GM21367 (cell line): ENCODE measurements at regions not wholly inside any gene's neighbourhood (a gene's known extent, or its start where the extent isn't known, plus 50 kb on each side); places are given as distances from the start of the nearest gene placed in this dataset.

Experiments used
- ATAC-seq: cut with Tn5 transposase; IDR thresholded peaks from one replicate; pipeline ENCODE4 v1.9.1; 2021; ENCODE audit not compliant: unreplicated experiment

DNA sequence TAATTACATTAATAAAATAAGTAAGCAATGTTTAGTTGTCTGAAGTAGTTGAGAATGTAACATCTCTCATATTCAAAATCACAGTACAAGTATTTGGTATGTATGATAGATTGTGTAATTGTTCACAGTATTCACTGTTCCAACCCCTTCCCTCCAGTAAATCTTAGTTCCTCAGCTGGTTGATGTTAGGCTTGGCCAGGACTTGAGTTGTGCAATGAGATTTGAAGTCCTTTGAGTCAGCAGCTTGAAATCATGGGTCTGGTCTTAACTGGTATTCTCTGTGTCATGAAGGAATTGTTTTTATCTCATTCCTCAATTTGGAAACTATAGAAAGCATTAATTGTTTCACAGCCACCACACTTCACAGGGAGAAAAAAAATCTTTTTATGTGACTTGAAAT lies 477.1 kb downstream of the FSCB start:
- no peak for ATAC-seq

DNA sequence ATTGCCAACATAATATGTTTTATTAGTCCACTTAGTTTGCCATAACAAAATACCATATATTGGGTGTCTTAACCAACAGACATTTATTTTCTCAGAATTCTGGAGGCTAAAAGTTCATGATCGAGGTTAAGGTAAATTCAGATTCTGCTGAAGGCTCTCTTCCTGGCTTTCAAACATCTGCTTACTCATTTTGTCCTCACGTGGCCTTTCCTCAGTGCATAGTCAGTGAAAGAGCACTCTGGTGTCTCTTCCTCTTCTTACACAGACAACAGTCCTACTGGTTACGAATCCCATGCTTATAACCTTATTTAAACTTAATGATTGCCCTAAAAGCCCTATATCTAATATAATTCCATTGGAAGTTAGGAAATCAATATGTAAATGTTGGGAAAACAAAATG lies 479.7 kb downstream of the FSCB start:
- no peak for ATAC-seq

DNA sequence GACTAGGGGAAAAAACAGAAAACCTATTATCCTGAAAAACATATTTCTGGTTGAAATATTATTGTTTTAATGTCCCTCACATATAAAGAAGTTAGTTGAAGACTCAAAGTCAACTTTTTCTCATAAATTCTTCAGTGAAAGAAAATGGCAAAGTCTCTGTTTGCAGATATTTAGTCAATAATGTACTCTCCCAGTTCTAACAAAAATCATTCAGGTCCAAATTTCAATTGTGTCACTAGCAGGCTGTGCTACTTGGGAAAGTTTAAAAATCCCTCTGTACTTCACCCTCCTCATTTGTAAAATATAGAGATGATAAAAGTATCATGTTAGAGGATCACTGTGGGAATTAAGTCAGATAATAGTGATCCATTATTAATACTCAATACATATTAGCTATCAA lies 496.5 kb downstream of the FSCB start:
- ATAC-seq, result no peak

DNA sequence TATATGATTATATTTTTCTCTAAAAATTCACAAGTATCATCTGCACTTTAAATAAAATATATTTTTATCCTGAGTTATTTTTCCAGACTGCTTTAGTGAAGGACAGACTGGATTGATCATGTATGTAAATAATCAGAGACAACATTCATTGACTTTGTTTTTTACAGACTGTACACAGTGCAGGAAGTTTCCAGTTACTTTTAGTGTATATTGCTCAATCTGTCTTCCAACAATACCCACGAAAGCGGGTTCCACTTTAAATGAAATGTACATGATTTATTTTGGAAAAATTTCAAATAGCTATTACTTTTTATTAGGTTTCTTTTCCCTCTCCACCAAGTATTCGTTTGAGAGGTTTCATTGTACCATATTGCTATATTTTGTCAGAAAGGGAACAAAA lies 497.0 kb downstream of the FSCB start:
- ATAC-seq, result no peak

DNA sequence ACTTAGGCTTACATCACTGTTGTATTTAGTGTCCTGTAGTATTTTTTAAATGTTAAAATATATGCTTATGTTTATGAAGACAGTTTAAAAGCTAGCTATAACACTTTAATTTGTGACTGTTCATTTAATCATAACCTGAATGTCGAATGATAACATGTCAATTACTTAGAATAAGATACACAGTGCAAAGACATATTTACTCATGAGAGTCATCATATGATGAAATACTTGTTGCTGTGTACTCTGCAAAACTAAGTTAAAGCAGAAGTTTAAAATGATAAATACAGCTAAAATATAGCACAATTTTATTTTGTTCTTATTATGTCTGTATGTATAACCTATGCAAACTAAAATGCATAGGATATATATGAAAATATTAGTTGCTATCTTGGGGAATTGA lies 497.4 kb downstream of the FSCB start:
- no peak for ATAC-seq

DNA sequence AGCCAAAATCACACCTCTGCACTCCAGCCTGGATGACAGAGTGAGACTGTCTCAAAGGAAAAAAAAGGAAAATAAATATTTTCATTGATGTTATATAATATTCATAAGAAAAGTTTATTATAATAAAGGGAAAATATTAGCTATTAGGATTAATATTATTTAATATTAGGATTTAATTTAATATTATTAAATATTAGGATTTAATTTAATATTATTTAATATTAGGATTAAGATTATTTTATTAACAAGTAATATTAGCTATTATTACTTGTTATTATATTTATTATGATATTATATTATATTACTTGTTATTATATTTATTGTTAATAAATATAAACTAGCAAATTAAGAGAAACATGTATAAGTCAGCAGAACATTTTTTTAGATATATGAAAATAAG lies 518.1 kb downstream of the FSCB start:
- ATAC-seq, result no peak

DNA sequence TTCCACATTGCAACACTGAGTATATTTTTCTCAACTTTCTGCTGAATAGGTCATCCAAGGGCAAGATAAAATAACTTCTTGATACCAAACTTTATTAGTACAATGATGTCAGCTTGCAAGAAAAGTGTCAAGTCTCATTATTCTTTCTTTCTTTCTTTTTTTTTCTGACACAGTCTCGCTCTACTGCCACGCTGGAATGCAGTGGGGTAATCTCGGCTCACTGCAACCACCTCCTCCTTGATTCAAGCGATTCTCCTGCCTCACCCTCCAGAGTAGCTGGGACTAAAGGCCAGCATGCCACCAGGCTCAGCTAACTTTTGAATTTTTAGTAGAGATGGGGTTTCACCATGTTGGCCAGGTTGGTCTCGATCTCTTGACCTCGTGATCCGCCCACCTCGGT lies 523.4 kb downstream of the FSCB start:
- ATAC-seq, result no peak

DNA sequence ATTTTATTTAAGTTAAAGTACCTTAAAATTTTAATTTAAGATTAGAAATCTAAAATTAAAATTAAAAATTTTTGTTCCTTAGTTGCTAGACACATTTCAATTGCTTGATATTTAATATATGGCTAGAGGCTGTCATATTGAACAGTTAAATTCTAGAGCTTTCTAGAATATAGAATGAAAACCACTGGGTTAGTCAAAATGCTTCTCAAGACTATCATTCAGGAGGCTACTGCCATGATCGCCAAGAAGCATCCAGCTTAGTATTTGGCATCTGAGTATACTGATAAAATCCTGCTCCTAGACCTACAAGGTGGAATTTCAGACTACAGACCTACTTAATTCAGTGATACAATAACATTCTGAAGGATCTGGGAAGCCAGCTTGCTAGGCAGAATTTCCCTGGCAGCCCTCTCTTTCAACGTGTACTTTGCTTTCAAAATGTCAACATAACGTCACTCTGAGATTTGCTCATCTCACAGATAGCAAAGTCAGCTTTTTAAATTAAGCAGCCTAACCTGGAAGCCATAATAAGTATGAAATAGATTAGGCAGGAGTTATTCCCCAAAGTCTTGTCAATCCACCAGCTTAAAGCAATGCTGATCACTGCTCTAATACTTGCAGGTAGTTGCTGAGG lies 525.8 kb downstream of the FSCB start:
- ATAC-seq, result no peak

DNA sequence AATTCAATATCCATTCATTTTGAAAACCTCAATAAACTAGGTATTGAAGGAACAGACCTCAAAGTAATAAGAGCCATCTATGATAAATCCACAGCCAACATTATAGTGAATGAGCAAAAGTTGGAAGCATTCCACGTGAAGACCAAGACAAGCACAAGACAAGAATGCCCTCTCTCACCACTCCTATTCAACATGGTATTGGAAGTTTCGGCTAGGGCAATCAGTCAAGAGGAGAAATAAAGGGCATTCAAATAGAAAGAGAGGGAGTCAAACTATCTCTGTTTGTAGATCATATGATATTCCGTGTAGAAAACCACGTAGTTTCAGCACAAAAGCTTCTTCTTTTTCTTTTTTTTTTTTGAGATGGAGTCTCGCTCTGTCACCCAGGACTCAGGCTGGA lies 550.3 kb downstream of the FSCB start:
- no peak for ATAC-seq

DNA sequence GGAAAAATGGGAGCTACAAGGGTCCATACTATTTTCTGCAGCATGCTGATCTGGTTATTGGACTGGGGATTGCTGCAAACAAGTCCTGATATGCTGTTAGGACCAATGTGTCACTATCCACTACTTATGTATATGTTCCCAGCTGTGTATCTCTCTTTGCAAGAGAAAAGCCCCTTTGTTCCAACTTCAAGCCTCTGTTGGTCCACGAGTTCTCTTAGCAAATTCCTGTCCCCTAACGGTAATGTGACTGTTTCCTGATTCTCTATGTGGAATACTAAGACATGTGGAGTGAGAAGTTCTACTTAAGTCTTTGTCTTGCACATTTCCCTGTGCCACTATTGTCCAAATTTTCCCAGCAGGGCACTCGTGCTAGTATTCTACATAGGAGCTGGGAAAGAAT lies 557.7 kb downstream of the FSCB start:
- no peak for ATAC-seq

DNA sequence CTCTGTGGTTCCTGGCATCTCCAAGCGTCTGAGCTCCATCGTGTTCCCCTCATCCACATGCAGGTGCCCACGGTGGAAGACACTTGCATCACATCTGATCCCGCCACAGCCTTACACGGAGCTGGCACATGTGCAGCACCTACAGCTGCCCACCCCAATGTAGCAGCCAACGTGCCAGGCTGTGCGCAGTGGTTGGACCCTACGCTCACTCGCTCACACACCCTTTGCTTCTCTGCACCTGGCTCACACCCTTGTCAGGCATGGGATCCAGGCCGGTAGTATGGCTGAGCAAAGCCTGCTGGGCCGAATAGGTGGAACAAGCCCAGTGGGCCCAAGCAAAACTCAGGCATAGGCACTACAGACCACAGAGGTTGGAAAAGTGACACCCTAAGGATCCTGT lies 567.2 kb downstream of the FSCB start:
- no peak for ATAC-seq

DNA sequence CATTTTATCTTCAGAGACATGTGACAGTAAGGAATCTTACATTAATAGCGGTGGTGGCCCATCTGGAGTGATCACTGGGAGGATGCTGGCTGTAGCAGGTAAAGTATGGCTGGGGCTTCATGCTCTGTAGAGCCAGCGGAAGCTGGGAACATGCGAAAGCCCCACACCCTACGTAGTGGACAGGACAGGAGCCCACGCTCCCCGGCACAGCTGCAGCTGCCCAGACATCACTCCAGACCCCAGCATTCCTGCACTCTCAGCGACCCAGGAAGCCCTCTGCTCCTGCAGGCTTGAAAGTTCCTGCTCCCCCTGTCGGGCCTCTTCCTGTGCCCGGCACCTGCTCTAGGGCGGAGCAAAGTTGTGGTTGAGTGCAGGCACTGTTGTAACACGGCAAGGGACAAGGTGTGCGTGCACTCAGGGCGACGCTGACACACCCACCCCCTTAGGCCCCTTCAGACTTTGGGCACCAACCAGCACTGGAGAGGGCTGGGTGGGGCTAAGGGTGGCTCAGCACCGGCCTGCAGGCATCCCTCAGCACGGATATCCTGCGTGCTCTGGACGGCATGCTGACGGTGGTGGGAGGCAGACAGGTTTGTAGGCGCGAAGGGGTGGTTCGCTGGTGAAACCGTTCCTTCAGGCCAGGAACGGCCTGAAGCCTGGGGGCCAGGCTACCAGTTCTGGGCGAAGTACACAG lies 568.3 kb downstream of the FSCB start:
- no peak for ATAC-seq

DNA sequence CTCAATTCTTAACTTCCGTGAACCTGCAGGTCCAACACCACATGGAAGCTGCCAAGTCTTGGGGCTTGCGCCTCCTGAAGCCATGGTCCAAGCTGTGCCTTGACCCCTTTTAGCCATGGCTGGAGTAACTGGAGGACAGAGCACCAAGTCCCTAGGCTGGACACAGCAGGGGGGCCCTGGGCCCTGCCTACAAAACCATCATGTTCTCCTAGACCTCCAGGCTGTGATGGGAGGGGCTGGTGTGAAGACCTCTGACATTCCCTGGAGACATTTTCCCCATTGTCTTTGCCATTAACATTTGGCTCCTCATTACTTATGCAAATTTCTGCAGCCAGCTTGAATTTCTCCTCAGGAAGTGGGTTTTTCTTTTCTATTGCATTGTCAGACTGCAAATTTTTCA lies 570.1 kb downstream of the FSCB start:
- ATAC-seq, result no peak

DNA sequence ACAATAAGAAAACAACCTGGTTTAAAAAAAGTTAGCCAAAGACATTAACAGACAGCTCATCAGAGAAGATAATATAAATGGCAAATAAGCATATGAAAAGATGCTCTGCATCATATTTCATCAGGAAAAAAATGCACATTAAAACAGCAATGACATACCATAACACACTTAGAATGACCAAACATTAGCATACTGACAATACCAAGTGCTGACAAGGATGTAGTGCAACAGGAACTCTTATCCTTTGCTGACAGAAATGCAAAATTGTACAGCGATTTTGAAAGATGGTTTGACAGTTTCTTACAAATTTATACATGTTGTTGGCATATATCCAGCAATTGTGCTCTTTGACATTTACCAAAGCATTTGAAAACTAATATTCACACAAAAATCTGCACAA lies 573.0 kb downstream of the FSCB start:
- no peak for ATAC-seq

DNA sequence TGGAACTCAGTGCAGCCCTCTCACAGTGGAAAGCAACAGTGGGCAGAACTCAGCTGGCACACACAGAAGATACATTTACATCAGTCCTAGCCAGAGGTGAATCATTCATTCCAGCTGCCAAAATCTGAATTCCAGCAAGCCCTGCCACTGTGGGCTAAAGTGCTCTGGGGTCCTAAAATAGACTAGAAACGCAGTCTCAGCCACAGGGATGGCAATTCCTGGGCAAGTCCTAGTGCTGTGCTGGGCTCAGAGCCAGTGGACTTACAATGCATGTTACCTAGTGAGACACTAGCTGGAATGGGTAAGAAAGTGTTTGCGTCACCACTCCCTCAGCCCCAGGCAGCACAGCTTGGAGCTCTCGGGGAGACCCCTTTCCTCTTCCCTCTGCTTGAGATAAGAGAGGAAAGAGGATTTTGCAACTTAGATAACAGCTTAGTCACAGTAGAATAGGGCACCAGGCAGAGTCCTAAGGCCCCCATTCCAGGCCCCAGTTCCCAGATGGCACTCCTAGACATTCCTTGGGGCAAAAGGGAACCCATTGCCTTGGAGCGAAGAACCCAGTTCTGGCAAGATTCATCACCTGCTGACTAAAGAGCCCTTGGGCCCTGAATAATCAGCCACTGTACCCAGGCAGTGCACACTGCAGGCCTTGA lies 592.9 kb downstream of the FSCB start:
- ATAC-seq, result no peak

DNA sequence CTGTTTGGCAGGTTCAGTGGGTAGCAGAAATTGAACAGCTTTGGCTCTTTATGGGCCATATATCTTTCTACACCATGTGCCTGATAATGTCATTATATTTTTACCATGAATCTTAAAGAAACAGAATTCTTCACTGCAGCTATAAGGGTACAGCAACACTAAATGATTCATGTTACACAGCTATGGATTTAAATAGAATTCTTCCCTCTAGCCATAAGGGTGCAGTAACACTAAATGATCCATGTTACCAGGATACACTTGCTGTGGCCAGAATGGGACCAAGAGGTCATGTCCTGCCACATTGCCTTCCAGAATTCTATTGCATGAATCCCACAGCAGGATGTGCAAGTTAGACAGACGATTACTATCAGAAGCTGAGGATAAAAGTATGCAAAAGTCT lies 603.9 kb downstream of the FSCB start:
- ATAC-seq, result no peak

DNA sequence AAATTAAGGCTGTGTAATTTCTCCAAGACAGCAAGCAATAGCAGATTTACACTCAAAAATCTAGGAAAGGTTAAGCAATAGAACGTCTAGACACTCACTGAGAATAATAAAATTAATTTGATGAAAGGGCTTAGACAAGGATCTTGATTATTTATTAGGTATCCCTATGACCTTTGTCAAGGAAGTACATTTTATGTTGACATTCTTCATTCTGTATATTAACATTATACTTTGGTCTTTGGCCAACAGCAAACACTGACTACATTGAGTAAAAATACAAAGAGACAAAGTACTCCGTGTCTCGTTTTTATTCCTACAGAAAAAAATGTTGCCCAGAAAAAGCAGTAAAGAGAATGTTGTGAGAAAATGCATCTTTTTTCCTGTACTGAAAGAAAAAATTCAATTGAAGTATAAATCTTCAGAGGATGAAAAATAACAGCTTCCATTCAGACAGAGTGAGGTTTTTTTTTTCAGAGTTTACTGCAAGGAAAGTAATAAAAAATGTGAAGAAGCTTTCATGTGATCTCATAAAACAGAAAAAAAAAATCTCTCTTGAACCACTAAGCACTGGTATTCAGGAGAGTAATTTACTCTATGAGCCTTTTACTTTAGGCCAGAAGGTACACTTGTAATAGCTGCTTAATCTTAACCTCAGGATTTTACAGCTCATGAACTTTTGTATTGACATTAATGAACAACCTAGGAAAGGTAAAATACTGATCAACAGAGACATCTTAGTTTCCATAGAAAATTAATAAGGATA lies 605.0 kb downstream of the FSCB start:
- ATAC-seq, result no peak

DNA sequence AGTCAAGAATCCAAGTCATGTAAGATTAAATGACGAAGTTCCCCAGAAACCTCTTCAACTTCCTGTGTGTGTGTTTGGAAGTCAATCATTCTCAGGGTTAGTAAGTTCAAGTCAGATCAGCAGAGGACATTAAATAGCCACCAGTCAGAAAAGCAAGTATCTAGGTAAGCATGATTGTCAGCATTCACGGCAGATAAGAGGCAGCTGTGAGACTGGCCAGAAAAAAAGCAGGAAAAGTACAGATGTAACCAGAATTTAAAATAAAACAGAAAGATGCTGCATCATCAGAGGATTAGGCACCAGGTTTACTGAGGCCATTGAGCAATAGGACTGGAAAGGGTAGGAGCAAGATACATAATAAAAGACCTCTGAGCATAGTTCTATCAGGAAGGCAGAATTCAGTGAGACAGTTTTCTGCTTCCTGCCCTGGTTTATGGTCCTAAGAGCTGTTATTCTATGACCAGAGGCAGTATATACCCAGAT lies 606.9 kb downstream of the FSCB start:
- ATAC-seq, result no peak

DNA sequence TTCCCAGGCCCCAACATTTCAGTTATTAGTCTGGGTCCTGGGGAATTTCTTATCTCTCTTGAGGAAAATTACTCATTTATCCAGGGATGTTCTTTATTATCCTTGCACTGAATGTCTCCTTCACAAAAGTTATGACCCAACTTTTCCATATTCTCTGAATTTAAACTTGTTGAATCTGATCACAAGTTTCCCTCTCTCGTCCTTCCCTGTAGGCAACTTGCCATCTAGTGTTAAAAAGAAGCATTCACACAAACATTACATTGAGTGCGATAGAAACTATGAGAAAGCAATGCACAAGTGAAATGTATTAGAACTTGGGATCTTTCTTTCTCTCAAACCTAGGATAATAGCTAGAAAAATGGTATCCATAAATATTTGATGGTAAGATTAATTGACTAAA lies 608.4 kb downstream of the FSCB start:
- ATAC-seq, result no peak

DNA sequence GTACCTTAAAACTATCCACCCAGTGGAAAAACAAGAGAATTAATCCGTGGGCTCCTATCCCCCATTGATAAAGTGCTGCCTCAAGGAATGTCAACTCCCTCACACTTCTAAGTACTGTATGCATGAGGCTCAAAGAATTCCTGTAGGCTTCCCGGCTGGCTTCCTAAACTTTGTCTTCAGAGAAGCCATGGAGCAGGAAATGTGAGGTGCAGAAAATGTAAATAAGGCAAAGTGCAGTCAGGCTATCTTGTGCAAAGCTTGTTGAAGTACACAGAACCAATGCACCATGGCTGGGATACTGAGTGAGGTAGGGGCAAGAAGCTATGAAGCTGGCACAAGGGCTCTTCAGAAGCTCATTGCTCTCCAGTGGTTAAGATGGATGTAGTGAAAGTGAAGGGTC lies 611.0 kb downstream of the FSCB start:
- ATAC-seq, result no peak

DNA sequence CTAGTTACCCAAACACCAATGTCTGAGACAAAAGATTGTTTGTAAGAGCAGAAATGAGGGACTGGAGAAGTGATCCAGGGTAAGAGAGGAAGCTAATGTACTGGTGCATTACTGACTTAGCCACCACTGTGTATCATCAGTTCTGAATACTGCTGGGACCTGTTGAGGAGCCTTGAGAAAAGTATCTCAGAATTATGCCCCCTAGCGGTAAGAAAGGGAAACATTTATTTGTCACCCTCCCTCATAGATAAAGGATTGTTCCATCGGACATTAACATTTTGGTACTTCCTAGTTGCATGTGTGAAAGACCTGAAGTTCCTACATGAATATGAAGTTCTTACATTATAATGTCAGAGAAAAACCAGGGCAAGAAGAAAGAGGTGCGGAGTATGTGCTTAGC lies 612.5 kb downstream of the FSCB start:
- ATAC-seq, result no peak

DNA sequence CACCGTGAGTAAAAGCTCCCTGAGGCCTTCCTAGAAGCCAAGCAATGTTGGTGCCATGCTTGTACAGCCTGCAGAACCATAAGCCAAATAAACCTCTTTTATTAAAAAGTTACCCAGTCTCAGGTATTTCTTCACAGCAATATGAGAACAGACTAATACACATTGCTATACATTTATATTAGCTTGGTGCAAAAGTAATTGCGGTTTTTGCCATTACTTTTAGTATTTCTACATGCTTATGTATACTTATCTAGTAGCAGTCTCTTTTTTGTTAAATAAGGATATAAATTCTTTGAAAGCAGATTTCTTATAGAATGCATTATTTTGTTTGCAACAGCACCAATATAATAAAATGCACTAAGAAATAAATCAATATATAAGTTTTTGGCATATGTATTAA lies 619.6 kb downstream of the FSCB start:
- ATAC-seq, result no peak
